ENCODE measurements at regions not wholly inside any gene's neighbourhood (a gene's known extent, or its start where the extent isn't known, plus 50 kb on each side); places are given as distances from the start of the nearest gene placed in this dataset.
"Not testable (repeated sequence)": the region's sequence is repeated elsewhere in the genome, so short reads cannot be mapped to it uniquely, and the experiment has no call there.

DNA sequence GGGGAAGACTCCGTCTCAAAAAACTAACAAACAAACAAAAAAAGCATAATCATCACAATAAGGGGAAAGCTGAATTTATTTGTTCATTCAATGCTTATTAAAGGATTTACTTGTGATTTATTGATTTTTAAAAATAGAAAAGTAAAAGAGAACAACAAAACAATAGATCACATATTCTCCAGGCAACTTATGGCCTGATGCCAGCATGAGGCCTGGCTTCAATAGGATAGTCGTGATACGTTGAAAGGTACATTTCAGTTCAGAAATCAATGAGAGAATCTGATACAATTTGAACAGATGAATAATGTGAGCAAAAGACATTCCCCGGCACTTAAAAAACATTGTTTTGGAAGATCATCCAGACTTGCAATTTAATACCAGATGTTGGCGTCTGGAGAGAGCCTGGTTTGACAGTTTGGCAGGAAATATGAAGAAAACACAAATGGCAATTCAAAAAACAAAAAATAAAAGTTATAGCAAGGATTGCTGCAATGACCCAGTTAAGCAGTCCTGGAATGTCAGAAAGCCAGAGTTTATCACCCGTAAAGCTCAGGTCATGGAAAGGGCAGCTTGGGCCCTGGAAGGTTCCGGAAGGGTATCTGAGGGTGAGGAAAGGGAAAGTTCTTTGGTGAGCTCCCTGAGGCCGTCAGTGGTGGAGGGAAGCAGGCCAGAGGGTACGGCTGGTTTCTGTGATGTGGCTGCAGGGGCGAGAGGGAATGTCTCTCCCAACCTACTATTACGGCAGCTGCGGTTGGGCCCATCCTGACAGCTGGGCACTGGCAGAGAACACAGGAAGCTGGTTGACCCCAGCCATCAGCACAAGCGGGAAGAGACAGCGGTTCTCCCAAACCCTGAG is 230.2 kb upstream of the HES1 start:
- no peak for DNase-seq (ENCODE audit: low spot score)

GRCh38 chr3:193906849-193907410 is 229.0 kb upstream of the HES1 start:
- no peak for DNase-seq (ENCODE audit: low spot score)

DNA sequence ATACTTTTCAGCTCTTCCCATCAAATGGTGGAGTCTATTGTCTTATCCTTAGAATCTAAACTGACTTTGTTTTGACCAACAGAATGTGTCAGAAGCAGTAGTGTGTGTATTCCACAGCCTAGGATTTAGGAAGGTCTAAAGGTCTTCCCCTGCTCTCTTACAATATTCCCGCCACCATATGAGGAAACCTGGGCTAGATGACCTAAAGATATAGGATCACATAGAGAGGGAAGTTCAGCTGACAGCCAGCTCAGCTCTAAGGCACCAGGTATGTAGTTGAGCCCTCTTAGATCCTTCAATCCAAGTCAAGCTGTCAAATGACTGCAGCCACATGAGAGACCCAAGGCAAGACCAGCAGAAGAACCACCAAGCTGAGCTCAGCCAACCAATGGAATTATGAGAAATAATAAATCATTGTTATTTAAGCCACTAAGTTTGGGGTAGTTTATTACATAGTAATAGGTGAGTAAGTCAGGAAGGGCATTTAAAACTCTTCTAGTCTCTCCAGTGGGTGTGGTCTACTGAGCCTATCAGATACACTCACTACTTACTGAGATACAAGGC is 227.7 kb upstream of the HES1 start:
- no peak for DNase-seq (ENCODE audit: low spot score)

DNA sequence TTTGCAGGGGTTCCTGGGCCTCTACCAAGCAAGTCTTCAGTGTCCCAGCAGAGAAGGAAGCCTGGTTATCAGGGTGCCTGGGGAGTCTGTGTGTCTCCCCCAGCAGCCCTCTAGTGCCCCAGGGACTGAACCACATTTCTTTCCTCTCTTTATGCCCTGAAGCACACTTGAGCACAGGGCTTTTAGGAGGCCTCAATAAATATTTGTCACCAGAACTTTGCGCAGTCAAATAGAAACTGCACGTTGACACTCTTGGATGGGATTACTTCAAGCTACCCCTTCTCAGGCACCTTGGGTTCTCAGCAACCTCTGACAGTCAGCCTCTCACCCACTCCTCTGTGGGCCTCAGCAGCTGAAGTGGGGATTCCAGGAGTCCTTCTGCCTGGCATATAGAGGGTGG is 226.6 kb upstream of the HES1 start:
- no peak for DNase-seq (ENCODE audit: low spot score)

- no peak for DNase-seq (ENCODE audit: low spot score)
Measured at GRCh38 chr3:193910310-193910709, 225.6 kb upstream of the HES1 start.

DNA sequence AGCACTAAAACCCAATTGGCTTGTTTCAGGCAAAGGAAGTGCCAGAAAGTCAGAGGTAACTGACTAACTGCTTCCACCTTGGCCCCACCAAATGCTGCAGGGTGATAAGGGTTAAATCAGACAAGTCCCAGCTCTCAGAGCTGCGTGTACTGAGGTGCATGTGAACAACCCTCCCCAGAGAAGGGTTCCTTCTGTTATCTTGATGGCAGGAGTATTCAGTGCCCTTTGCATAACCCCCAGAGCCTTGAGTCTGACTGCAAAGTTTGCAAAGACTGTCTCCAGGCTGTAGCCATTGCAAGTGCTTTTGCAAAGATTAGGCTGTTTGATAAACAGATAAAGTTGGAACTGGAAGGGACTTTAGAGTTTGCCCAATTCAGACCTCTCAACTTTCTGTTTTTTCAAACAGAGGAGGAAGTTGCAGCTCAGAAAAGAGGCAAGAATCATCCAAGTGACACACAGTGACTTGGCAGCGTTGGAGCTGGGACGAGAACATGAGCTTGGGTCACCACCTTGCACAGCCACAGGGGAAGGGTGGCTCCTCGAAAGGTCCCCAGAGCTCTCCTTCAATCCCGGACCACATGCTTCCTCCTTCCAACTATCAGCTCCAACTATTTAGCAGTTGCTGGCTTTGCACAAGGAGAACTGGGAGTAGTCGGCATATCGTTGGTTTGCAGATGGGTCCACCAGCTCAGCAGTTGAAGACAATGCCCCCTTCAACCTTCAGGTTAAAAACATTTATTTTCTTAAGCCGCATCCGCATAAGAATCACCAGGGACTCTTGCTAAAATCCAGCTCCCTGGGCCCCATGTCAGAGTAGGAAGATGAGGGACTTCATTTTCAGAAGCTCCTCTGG is 224.8 kb upstream of the HES1 start:
- DNase-seq (ENCODE audit: low spot score): no peak

- DNase-seq (ENCODE audit: low spot score): no peak
Measured at GRCh38 chr3:193911784-193912340, 224.1 kb upstream of the HES1 start.

GRCh38 chr3:193912621-193913178 is 223.2 kb upstream of the HES1 start:
- no peak for DNase-seq (ENCODE audit: low spot score)

DNA sequence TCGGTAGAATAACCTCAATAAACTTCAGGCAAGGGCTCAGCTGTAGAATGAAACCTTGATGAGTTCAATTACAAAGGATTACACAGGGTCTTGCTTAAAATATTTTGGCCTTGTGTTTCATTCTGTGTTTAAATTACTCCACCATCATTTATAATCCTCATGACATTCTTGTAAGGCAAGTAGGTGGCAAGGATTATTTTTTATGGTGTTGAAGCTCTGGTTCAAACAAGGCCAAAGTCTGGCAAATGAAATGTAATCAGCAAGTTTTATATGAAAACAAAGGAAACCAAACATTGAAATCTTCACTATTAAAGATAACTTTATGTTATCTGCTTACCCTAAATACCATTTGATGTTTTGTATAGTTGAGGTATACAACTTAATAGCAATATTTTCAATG is 221.3 kb upstream of the HES1 start:
- no peak for DNase-seq (ENCODE audit: low spot score)

DNA sequence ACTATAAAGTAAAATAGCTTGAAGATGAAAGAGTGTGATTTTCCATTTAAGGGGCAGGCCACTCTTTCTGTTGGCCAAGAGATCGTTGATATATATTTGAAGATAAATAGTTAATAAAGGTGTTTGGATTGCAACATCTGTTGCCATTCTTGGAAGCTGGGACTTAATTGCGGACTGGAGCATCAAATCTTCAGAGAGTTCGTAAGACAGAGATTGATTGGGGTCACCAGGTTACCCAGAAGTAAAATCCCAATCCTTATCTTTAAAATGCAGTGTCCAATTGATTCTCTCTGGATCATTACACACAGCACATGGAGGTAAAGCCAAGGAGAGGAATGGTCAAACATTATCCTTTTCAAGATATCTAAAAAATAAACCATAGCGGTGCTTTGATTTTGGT is 220.8 kb upstream of the HES1 start:
- DNase-seq (ENCODE audit: low spot score): no peak

DNA sequence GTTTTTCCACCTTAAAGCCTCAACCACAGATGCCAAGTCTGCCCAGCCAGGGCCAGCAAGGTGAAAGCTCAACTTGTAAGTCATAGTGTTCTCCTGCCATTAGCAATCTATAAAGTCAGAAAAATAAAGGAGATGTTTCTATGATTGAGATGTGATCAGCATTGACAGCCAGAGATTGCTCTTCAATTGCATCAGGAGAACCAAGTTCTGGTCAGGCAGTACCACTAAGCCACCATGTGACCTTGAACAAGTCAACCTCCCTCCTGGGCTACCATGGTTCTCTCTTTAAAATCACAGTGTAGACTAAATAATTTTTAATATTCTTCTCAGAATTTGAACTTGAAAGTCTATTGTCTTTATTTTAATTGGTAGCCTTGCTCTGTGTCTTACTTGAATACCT is 220.3 kb upstream of the HES1 start:
- no peak for DNase-seq (ENCODE audit: low spot score)

- DNase-seq (ENCODE audit: low spot score): no peak
Measured at GRCh38 chr3:193917158-193917557, 218.8 kb upstream of the HES1 start.

- no peak for DNase-seq (ENCODE audit: low spot score)
Measured at GRCh38 chr3:193921465-193921864, 214.5 kb upstream of the HES1 start.

DNA sequence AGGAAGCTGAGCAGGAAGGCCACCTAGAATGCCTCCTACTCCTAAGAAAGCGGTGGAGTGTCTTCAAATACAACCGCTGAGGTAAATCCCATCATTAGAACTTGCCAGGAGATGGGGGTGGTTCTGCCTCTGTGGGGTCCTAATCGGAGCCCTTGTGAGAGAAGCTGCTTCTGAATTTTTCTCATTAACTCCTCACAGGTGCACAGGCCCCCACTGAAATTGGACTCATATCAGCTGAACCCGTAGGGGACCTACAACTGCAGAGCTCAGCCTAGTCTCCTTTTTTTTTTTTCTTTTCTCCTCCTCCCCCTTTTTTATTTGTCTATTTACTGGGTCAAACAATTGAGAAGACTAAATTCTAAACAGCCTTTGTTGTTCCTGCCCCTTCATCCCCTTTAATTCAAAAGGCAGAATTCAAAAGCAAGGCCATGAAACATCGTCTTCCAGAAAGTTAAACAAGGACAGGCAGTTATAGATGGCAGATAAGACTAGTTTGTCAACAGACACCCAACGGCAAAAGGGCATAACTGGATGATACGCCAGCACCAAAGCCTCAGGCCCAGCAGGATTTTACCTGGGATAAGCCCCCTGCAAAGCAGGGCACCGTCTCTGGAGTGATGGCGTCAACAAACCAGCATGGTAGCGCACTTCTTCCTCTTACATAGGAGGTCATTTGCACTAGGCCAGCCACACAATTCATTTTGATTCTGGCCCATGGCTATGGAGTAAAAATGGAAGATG is 213.7 kb upstream of the HES1 start:
- no peak for DNase-seq (ENCODE audit: low spot score)

DNA sequence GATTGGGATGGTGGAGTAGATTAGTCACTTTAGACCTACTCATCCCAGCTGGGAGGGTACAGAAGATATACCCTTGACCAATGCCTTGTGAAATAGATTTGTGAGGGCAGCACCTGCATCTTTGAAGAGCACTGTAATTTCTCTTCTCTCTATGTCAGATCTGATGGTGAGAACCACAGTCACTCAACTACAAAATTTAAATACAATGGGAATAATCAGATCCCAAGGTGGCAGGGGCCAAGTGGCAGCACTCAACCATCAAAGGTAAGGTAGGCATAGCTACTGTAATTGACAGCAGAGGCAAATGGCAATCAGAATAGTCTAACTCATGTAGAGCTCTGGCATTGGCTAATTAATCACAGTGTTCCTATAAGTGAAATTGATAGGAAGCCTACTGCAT is 212.0 kb upstream of the HES1 start:
- DNase-seq (ENCODE audit: low spot score): not testable (repeated sequence)

DNA sequence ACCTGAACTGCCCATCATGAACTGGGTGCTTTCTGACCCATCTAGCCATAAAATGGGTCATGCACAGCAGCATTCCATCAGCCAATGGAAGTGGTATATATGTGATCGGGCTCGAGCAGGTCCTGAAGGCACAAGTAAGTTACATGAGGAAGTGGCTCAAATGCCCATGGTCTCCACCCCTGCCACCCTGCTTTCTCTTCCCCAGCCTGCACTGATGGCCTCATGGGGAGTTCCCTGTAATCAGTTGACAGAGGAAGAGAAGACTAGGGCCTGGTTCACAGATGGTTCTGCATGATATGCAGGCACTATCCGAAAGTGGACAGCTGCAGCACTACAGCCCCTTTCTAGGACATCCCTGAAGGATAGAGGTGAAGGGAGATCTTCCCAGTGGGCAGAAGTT is 209.9 kb upstream of the HES1 start:
- DNase-seq (ENCODE audit: low spot score): not testable (repeated sequence)

DNA sequence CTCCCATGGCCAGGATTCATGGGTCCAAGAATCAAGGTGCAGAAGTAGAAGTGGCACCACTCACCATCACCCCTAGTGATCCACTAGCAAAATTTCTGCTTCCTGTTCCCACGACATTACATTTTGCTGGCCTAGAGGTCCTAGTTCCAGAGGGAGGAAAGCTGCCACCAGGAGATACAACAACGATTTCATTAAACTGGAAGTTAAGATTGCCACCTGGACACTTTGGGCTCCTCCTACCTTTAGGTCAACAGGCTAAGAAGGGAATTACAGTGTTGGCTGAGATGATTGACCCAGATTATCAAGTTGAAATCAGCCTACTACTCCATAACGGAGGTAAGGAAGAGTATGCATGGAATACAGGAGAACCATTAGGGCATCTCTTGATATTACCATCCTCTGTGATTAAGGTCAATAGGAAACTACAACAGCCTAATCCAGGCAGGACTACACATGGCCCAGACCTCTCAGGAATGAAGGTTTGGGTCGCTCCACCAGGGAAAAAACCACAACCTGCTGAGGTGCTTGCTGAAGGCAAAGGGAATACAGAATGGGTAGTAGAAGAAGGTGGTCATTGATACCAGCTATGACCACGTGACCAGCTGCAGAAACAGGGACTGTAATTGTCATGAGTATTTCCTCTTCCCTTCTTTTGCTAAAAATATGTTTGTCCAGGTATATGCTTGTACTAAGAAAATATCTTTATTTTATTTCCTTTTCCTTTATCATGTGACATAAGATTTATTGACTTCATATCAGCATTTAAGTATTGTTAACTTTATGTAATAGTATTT is 208.3 kb upstream of the HES1 start:
- not testable (repeated sequence) for DNase-seq (ENCODE audit: low spot score)

DNA sequence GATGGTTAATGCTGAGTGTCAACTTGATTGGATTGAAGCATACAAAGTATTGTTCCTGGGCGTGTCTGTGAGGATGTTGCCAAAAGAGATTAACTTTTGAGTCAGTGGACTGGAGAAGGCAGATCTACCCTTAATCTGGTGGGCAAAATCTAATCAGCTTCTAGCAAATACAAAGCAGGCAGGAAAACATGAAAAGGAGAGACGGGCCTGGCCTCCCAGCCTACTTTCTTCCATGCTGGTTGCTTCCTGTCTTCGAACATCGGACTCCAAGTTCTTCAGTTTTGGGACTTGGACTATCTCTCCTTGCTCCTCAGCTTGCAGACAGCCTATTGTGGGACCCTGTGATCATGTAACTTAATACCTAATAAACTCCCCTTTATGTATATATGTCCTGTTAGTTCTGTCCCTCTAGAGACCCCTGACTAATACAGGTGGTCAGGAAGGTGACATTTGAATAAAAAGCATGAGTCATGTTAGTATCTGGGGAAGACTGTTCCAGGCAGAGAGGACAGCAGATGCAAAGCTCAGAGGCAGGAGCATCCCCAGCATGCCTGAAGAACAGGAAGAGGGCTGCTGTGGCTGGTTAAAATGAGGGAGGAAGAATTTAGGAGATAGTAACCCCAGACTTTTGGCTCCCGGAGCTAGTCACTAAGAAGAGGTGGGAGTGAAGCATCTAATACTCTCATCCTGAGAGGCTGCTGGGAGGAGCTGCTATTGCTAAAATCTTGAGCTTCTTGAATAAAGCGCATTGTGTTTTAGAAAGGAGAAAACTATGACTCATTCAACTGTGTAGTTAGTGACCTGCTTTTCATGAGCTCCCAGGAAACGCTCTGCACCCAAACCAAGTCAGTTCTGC is 207.4 kb upstream of the HES1 start:
- no peak for DNase-seq (ENCODE audit: low spot score)

- DNase-seq (ENCODE audit: low spot score): no peak
Measured at GRCh38 chr3:193929373-193929772, 206.6 kb upstream of the HES1 start.
